ENCODE measurements at regions not wholly inside any gene's neighbourhood (a gene's known extent, or its start where the extent isn't known, plus 50 kb on each side); places are given as distances from the start of the nearest gene placed in this dataset.

DNA sequence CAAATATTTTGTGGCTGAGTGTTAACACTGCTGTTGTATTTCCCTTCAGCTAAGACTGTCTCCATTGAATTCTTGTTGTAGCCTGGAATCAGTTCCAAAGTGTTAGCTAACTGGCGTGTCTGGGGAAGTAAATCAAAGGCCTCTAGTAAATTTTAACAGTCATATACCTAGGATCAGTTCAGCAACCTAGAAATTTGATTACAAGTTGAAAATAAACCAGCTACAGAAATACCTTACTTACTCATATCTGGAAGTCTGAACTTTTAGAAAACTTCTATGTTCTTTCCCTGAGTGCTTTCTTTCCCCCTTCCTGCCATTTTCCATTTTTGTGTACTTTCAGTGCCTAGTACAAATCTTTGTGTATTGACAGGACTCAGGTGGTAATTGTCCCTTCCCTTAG lies 396.7 kb upstream of the DCC start:
- TF ChIP-seq EZH2phosphoT487 (IDR thresholded peaks at IDR 0.05; ENCODE audit: low read length): no peak
- TF ChIP-seq EZH2 (optimal IDR thresholded peaks at IDR 0.05; ENCODE audit: low read depth, low read length): no peak
- TF ChIP-seq, protein P1, sequence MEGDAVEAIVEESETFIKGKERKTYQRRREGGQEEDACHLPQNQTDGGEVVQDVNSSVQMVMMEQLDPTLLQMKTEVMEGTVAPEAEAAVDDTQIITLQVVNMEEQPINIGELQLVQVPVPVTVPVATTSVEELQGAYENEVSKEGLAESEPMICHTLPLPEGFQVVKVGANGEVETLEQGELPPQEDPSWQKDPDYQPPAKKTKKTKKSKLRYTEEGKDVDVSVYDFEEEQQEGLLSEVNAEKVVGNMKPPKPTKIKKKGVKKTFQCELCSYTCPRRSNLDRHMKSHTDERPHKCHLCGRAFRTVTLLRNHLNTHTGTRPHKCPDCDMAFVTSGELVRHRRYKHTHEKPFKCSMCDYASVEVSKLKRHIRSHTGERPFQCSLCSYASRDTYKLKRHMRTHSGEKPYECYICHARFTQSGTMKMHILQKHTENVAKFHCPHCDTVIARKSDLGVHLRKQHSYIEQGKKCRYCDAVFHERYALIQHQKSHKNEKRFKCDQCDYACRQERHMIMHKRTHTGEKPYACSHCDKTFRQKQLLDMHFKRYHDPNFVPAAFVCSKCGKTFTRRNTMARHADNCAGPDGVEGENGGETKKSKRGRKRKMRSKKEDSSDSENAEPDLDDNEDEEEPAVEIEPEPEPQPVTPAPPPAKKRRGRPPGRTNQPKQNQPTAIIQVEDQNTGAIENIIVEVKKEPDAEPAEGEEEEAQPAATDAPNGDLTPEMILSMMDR (IDR thresholded peaks at IDR 0.05; ENCODE audit: low read length): no peak
- H3K4me3 ChIP-seq (ENCODE audit: low read length): no peak overlapping the region
- H3K9me2 ChIP-seq (replicated peaks; ENCODE audit: insufficient read depth, low read length): no peaks in the 10 kb centered on the region
- no peaks in the 10 kb centered on the region for H4K20me1 ChIP-seq (ENCODE audit: insufficient read depth, low read length)
- no peaks in the 10 kb centered on the region for H3K27me3 ChIP-seq (replicated peaks; ENCODE audit: insufficient read depth, low read length)
- no peak overlapping the region for H3K4me2 ChIP-seq (ENCODE audit: low read depth, low read length)
- no peak overlapping the region for H3K9ac ChIP-seq (ENCODE audit: low read length)
- no peak overlapping the region for H2AFZ ChIP-seq (ENCODE audit: low read length)
- H3K4me1 ChIP-seq (ENCODE audit: low read length): no peaks in the 10 kb centered on the region
- H3K79me2 ChIP-seq (ENCODE audit: low read length): no peaks in the 10 kb centered on the region
- DNase-seq: no peak
- no peak overlapping the region for H3K27ac ChIP-seq (ENCODE audit: low read length)
- no peaks in the 10 kb centered on the region for H3K36me3 ChIP-seq (replicated peaks; ENCODE audit: insufficient read depth, low read length)
- H3F3A ChIP-seq (ENCODE audit: insufficient read depth, low read length): no peaks in the 10 kb centered on the region
- H3K9me3 ChIP-seq (replicated peaks; ENCODE audit: insufficient read depth, low read length): no peaks in the 10 kb centered on the region

DNA sequence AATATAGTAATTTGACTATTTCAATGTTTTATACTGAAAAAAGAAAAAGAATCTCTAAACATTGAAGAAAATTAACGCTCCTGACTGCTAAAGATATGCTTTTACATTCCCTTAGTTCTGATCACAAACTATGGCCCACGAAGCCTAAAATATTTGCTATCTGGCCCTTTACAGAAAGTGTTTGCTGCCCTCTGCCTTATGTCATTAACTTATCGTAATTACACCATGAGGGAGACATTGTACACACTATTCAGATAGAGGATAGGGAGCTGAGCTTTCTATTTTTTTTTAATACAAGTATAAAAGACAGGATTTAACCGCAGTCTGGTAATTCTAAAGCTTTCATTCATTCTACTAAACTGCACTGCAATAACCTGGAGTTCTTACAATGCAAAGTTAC lies 393.1 kb upstream of the DCC start:
- Histone ChIP-seq H3K36me3 (replicated peaks; ENCODE audit: insufficient read depth, low read length) (no peaks in the 10 kb centered on the region), H3K9ac (ENCODE audit: low read length) (no peak overlapping the region)

DNA sequence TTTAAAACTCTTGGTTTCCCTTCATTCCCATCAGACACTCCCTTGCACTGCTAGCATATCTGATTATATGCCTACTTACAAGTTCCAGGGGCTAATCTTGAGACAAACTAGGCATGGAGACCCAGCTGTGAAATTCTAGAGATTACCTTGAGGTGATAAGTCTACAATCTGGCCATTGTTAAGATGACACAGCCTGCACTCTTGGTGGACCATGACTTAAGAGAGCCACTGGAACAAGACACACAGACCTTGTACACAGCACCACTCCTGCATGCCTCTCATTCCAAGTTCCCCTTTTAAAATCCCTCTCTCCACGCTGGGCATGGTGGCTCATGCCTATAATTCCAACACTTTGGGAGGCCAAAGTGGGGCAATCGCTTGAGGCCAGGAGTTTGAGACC lies 387.2 kb upstream of the DCC start:
- Histone ChIP-seq H3F3A (ENCODE audit: insufficient read depth, low read length) (no peaks in the 10 kb centered on the region), H3K9me2 (replicated peaks; ENCODE audit: insufficient read depth, low read length) (no peaks in the 10 kb centered on the region), H3K9me3 (replicated peaks; ENCODE audit: insufficient read depth, low read length) (no peaks in the 10 kb centered on the region), H3K79me2 (ENCODE audit: low read length) (no peaks in the 10 kb centered on the region), H2AFZ (ENCODE audit: low read length) (no peak overlapping the region), H3K4me3 (ENCODE audit: low read length) (no peak overlapping the region), H3K36me3 (replicated peaks; ENCODE audit: insufficient read depth, low read length) (no peaks in the 10 kb centered on the region), H3K9ac (ENCODE audit: low read length) (no peak overlapping the region), H3K4me1 (ENCODE audit: low read length) (no peaks in the 10 kb centered on the region), H3K27ac (ENCODE audit: low read length) (no peak overlapping the region), H3K27me3 (replicated peaks; ENCODE audit: insufficient read depth, low read length) (no peaks in the 10 kb centered on the region), H3K4me2 (ENCODE audit: low read depth, low read length) (no peak overlapping the region), H4K20me1 (ENCODE audit: insufficient read depth, low read length) (no peaks in the 10 kb centered on the region)
- no peak for DNase-seq
- TF ChIP-seq, protein P1 (IDR thresholded peaks at IDR 0.05; ENCODE audit: low read length): no peak
- TF ChIP-seq EZH2 (optimal IDR thresholded peaks at IDR 0.05; ENCODE audit: low read depth, low read length): no peak
- TF ChIP-seq EZH2phosphoT487 (IDR thresholded peaks at IDR 0.05; ENCODE audit: low read length): no peak

More for the DNA sequence above, 393.1 kb upstream of the DCC start:
- H3K9me2 ChIP-seq (replicated peaks; ENCODE audit: insufficient read depth, low read length): no peaks in the 10 kb centered on the region
- no peaks in the 10 kb centered on the region for H3F3A ChIP-seq (ENCODE audit: insufficient read depth, low read length)
- H3K4me1 ChIP-seq (ENCODE audit: low read length): no peaks in the 10 kb centered on the region
- DNase-seq: no peak
- no peaks in the 10 kb centered on the region for H3K79me2 ChIP-seq (ENCODE audit: low read length)
- H3K4me2 ChIP-seq (ENCODE audit: low read depth, low read length): no peak overlapping the region
- no peak overlapping the region for H3K4me3 ChIP-seq (ENCODE audit: low read length)
- H2AFZ ChIP-seq (ENCODE audit: low read length): no peak overlapping the region
- H3K27ac ChIP-seq (ENCODE audit: low read length): no peak overlapping the region
- H3K9me3 ChIP-seq (replicated peaks; ENCODE audit: insufficient read depth, low read length): no peaks in the 10 kb centered on the region
- no peaks in the 10 kb centered on the region for H4K20me1 ChIP-seq (ENCODE audit: insufficient read depth, low read length)
- TF ChIP-seq EZH2phosphoT487 (IDR thresholded peaks at IDR 0.05; ENCODE audit: low read length): no peak
- no peak for TF ChIP-seq EZH2 (optimal IDR thresholded peaks at IDR 0.05; ENCODE audit: low read depth, low read length)
- TF ChIP-seq, protein P1 (IDR thresholded peaks at IDR 0.05; ENCODE audit: low read length): no peak
- no peaks in the 10 kb centered on the region for H3K27me3 ChIP-seq (replicated peaks; ENCODE audit: insufficient read depth, low read length)
